Nucleus accumbens (tissue), 56 donors: ENCODE measurements at regions not wholly inside any gene's neighbourhood (a gene's known extent, or its start where the extent isn't known, plus 50 kb on each side); places are given as distances from the start of the nearest gene placed in this dataset.
A peak's percentile ranks its signal among the peaks of the same experiment; 100 is the strongest.
"Not testable (repeated sequence)": the region's sequence is repeated elsewhere in the genome, so short reads cannot be mapped to it uniquely, and the experiment has no call there.

Experiments
- DNase-seq, 56 donors: peaks; one replicate each; lab custom pipeline; 2025; lab: John Stamatoyannopoulos, UW

- no peak for DNase-seq
These were observed 233.3 kb downstream of the DLEU7 start for GRCh38 chr13:50610238-50610637.

- DNase-seq = no peak
These were observed 232.2 kb downstream of the DLEU7 start for GRCh38 chr13:50611117-50611781.

GRCh38 chr13:50612717-50613116 is 230.8 kb downstream of the DLEU7 start:
- no peak for DNase-seq

GRCh38 chr13:50613356-50613831 is 230.1 kb downstream of the DLEU7 start:
- no peak for DNase-seq

- no peak for DNase-seq
These were observed 228.3 kb downstream of the DLEU7 start for GRCh38 chr13:50615234-50615633.

GRCh38 chr13:50616101-50616500 is 227.4 kb downstream of the DLEU7 start:
- no peak for DNase-seq

GRCh38 chr13:50617134-50617721 is 226.3 kb downstream of the DLEU7 start:
- no peak for DNase-seq

- no peak for DNase-seq
These were observed 225.3 kb downstream of the DLEU7 start for GRCh38 chr13:50618206-50618605.

- no peak for DNase-seq
These were observed 217.4 kb downstream of the DLEU7 start for GRCh38 chr13:50626101-50626547.

- no peak for DNase-seq
These were observed 216.4 kb downstream of the DLEU7 start for GRCh38 chr13:50627111-50627510.

- not testable (repeated sequence) for DNase-seq
These were observed 215.0 kb downstream of the DLEU7 start for GRCh38 chr13:50628512-50628911.

GRCh38 chr13:50629497-50629896 is 214.0 kb downstream of the DLEU7 start:
- DNase-seq = no peak

GRCh38 chr13:50629966-50630365 is 213.5 kb downstream of the DLEU7 start:
- DNase-seq = no peak

- DNase-seq = no peak
These were observed 212.5 kb downstream of the DLEU7 start for GRCh38 chr13:50631041-50631440.

GRCh38 chr13:50634339-50634738 is 209.2 kb downstream of the DLEU7 start:
- no peak for DNase-seq

- DNase-seq = peak in 7 of 56 donors; percentile 1 to 8 (median 4)
These were observed 208.0 kb downstream of the DLEU7 start for GRCh38 chr13:50635504-50635903.

- DNase-seq = no peak
These were observed 207.3 kb downstream of the DLEU7 start for GRCh38 chr13:50636007-50636704.

GRCh38 chr13:50643060-50643459 is 200.4 kb downstream of the DLEU7 start:
- DNase-seq = no peak

- DNase-seq = no peak
These were observed 199.2 kb downstream of the DLEU7 start for GRCh38 chr13:50644081-50644871.

- no peak for DNase-seq
These were observed 198.4 kb downstream of the DLEU7 start for GRCh38 chr13:50645092-50645491.

GRCh38 chr13:50646070-50646469 is 197.4 kb downstream of the DLEU7 start:
- DNase-seq = no peak
